Endothelial cell of umbilical vein (primary cell): ENCODE measurements at regions not wholly inside any gene's neighbourhood (a gene's known extent, or its start where the extent isn't known, plus 50 kb on each side); places are given as distances from the start of the nearest gene placed in this dataset.

Experiments
- EZH2 ChIP-seq: IDR thresholded peaks from 2 replicates; pipeline ENCODE4 v1.6.1; 2012; ENCODE audit warnings: borderline replicate concordance, low read depth, mild to moderate bottlenecking, moderate library complexity, low read length, inconsistent platforms; ENCODE audit not compliant: severe bottlenecking
- GATA2 ChIP-seq: IDR thresholded peaks from 2 replicates; pipeline ENCODE4 v1.7.0; 2011; ENCODE audit warnings: low read depth, mild to moderate bottlenecking, moderate library complexity, mixed read lengths, low read length; ENCODE audit not compliant: insufficient read length, insufficient read depth
- MYC ChIP-seq: IDR thresholded peaks from one replicate; pipeline ENCODE4 v1.6.1; 2011; ENCODE audit warnings: mild to moderate bottlenecking, low read depth, low read length
- POLR2A ChIP-seq: IDR thresholded peaks from 2 replicates; pipeline ENCODE4 v1.6.1; 2012; ENCODE audit warnings: low read depth, mild to moderate bottlenecking, control low read depth, low read length
- POLR2AphosphoS5 ChIP-seq: IDR thresholded peaks from 2 replicates; pipeline ENCODE4 v1.6.1; 2012; ENCODE audit warnings: low read depth, mild to moderate bottlenecking, control low read depth, low read length, moderate library complexity; ENCODE audit not compliant: insufficient read depth
- TF ChIP-seq, protein P1 (sequence below), 2 donors: IDR thresholded peaks; 1 replicate in 1 of 2; 2 replicates in 1 of 2; pipeline ENCODE4 v1.5.1; 2011; ENCODE audit warnings: low read length in 2 of 2, mild to moderate bottlenecking in 2 of 2, moderate library complexity in 2 of 2, control low read depth in 1 of 2, inconsistent platforms in 1 of 2, low read depth in 1 of 2; ENCODE audit not compliant: insufficient read depth in 1 of 2; ENCODE audit errors: extremely low read depth in 1 of 2
- TF ChIP-seq, protein P2 (sequence below): IDR thresholded peaks from 2 replicates; pipeline ENCODE4 v1.6.1; 2011; ENCODE audit not compliant: insufficient read depth, insufficient read length

DNA sequence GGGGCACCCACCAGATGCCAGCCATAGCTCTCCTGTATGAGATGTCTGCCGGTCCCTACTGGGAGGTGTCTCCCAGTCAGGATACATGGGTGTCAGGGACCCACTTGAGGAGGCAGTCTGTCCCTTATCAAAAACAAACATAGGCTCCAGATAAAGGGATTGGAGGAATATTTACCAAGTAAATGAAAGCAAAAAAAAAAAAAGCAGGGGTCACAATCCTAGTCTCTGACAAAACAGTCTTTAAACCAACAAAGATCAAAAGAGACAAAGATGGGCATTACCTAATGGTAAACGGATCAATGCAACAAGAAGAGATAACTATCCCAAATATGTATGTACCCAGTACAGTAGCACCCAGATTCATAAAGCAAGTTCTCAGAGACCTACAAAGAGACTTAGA is 640.0 kb upstream of the LRRTM4 start:
- no peak for TF ChIP-seq POLR2A
- TF ChIP-seq, protein P1, sequence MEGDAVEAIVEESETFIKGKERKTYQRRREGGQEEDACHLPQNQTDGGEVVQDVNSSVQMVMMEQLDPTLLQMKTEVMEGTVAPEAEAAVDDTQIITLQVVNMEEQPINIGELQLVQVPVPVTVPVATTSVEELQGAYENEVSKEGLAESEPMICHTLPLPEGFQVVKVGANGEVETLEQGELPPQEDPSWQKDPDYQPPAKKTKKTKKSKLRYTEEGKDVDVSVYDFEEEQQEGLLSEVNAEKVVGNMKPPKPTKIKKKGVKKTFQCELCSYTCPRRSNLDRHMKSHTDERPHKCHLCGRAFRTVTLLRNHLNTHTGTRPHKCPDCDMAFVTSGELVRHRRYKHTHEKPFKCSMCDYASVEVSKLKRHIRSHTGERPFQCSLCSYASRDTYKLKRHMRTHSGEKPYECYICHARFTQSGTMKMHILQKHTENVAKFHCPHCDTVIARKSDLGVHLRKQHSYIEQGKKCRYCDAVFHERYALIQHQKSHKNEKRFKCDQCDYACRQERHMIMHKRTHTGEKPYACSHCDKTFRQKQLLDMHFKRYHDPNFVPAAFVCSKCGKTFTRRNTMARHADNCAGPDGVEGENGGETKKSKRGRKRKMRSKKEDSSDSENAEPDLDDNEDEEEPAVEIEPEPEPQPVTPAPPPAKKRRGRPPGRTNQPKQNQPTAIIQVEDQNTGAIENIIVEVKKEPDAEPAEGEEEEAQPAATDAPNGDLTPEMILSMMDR (IDR thresholded peaks at IDR 0.05; ENCODE audit: extremely low read depth in 1 of 2, insufficient read depth in 1 of 2, low read depth in 1 of 2, low read length in 2 of 2), result no peak
- TF ChIP-seq POLR2AphosphoS5, result no peak
- no peak for TF ChIP-seq MYC
- TF ChIP-seq EZH2, result no peak
- TF ChIP-seq, protein P2, sequence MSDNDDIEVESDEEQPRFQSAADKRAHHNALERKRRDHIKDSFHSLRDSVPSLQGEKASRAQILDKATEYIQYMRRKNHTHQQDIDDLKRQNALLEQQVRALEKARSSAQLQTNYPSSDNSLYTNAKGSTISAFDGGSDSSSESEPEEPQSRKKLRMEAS, result no peak
- no peak for TF ChIP-seq GATA2
